PC-9 (cell line): ENCODE measurements at regions not wholly inside any gene's neighbourhood (a gene's known extent, or its start where the extent isn't known, plus 50 kb on each side); places are given as distances from the start of the nearest gene placed in this dataset.

Experiments used
- BruUV-seq: library from RNA; stranded (reverse); fragments of 400-500 nt; replicated peaks from 2 replicates; lab custom pipeline; 2021; lab: Mats Ljungman, UMichigan
- CTCF ChIA-PET: fragments of 300-600 bp; sonication (Branson Sonifier 250); formaldehyde crosslinking; loops from one replicate; lab custom pipeline; 2022; ENCODE audit warnings: antibody characterized with exemption; lab: Charles Lee
- POLR2A ChIA-PET: fragments of 300-600 bp; sonication (Branson Sonifier 250); formaldehyde crosslinking; loops from one replicate; lab custom pipeline; 2022; ENCODE audit warnings: antibody characterized with exemption; ENCODE audit not compliant: unreplicated experiment; lab: Charles Lee
- DNase-seq, 2 experiments: peaks; one replicate each; pipeline versions ENCODE4 v3.0.0 to v3.0.0-alpha.2; 2015 to 2022; ENCODE audit warnings: mixed read lengths in 1 of 2
- H2AFZ ChIP-seq: fragments of 200-600 bp; sonication (generic); 2 replicates; pipeline ENCODE4 v1.8.1; 2017; ENCODE audit warnings: antibody characterized with exemption
- H3F3A ChIP-seq: fragments of 200-600 bp; sonication (generic); 2 replicates; pipeline ENCODE4 v1.8.1; 2017; ENCODE audit warnings: antibody characterized with exemption, mild to moderate bottlenecking, low read depth; ENCODE audit not compliant: insufficient read depth
- H3K27ac ChIP-seq: fragments of 200-600 bp; sonication (generic); 2 replicates; pipeline ENCODE4 v1.6.1; 2016; ENCODE audit warnings: mixed run types
- H3K27me3 ChIP-seq: fragments of 200-600 bp; sonication (generic); 2 replicates; pipeline ENCODE4 v1.6.1; 2016; ENCODE audit warnings: low read depth, mixed run types; ENCODE audit not compliant: insufficient read depth
- H3K36me3 ChIP-seq: fragments of 200-600 bp; sonication (generic); 2 replicates; pipeline ENCODE4 v1.6.1; 2016; ENCODE audit warnings: low read depth, mixed run types
- H3K4me1 ChIP-seq: fragments of 200-600 bp; sonication (generic); replicated peaks from 2 replicates; pipeline ENCODE4 v1.6.1; 2016; ENCODE audit warnings: mixed run types; ENCODE audit not compliant: insufficient read depth
- H3K4me2 ChIP-seq: fragments of 200-600 bp; sonication (generic); 2 replicates; pipeline ENCODE4 v1.6.1; 2017; ENCODE audit warnings: mixed run types
- H3K4me3 ChIP-seq: fragments of 200-600 bp; sonication (generic); 2 replicates; pipeline ENCODE4 v1.6.1; 2016; ENCODE audit warnings: mixed run types
- H3K79me2 ChIP-seq: fragments of 200-600 bp; sonication (generic); 2 replicates; pipeline ENCODE4 v1.6.1; 2017; ENCODE audit warnings: low read depth, mixed run types
- H3K9me2 ChIP-seq: fragments of 200-600 bp; sonication (generic); 2 replicates; pipeline ENCODE4 v1.8.1; 2017; ENCODE audit warnings: mild to moderate bottlenecking; ENCODE audit not compliant: insufficient read depth
- H3K9me3 ChIP-seq: fragments of 200-600 bp; sonication (generic); 2 replicates; pipeline ENCODE4 v1.8.1; 2016; ENCODE audit warnings: low read depth; ENCODE audit not compliant: insufficient read depth
- H4K20me1 ChIP-seq: fragments of 200-600 bp; sonication (generic); 2 replicates; pipeline ENCODE4 v1.8.1; 2017; ENCODE audit not compliant: insufficient read depth
- CTCF ChIP-seq: fragments of 200-600 bp; sonication (generic); conservative IDR thresholded peaks from 2 replicates; pipeline ENCODE4 v1.6.1; 2017; ENCODE audit warnings: mixed run types, antibody characterized with exemption, mild to moderate bottlenecking, moderate library complexity
- EZH2 ChIP-seq: fragments of 200-600 bp; sonication (generic); IDR thresholded peaks from 2 replicates; pipeline ENCODE4 v1.8.0; 2017; ENCODE audit warnings: antibody characterized with exemption, low read depth
- intact Hi-C: fragments of 100-400 bp; cut with micrococcal nuclease; formaldehyde crosslinking; loops from one replicate; pipeline ENCODE4 v1.10.0; 2022; ENCODE audit not compliant: unreplicated experiment

- no peak overlapping the region for H3K27ac ChIP-seq
- no TSS peak for BruUV-seq
- DNase-seq, result no peak
- no peaks in the 10 kb centered on the region for H4K20me1 ChIP-seq
- no peaks in the 10 kb centered on the region; the same call in 1 of the 2 replicates for H3K27me3 ChIP-seq
- H3K4me2 ChIP-seq, result no peak overlapping the region
- TF ChIP-seq EZH2, result no peak
- no peak for TF ChIP-seq CTCF
- intact Hi-C loops, result no loop called here
- no peaks in the 10 kb centered on the region for H3K36me3 ChIP-seq
- ChIA-PET CTCF (no interaction called here), POLR2A (no interaction called here)
- H3K79me2 ChIP-seq, result no peaks in the 10 kb centered on the region
- H3K9me2 ChIP-seq, result no peaks in the 10 kb centered on the region; the same call in 1 of the 2 replicates
- no peaks in the 10 kb centered on the region for H3K9me3 ChIP-seq
- H3K4me1 ChIP-seq, result peaks cover 17% of the 10 kb centered on the region
- no peak overlapping the region for H3K4me3 ChIP-seq
- H3F3A ChIP-seq, result no peaks in the 10 kb centered on the region
- no peak overlapping the region for H2AFZ ChIP-seq
Observed at GRCh38 chr1:242828828-242829227, 304.3 kb upstream of the PLD5 start.

GRCh38 chr1:242828199-242828598 lies 303.7 kb upstream of the PLD5 start:
- no peaks in the 10 kb centered on the region for H3F3A ChIP-seq
- no peaks in the 10 kb centered on the region for H3K9me3 ChIP-seq
- ChIA-PET CTCF (no interaction called here), POLR2A (no interaction called here)
- H3K27ac ChIP-seq, result no peak overlapping the region
- intact Hi-C loops, result no loop called here
- H4K20me1 ChIP-seq, result no peaks in the 10 kb centered on the region
- H2AFZ ChIP-seq, result no peak overlapping the region
- TF ChIP-seq CTCF (no peak), EZH2 (no peak)
- H3K36me3 ChIP-seq, result no peaks in the 10 kb centered on the region
- no peak overlapping the region for H3K4me3 ChIP-seq
- H3K4me2 ChIP-seq, result no peak overlapping the region
- BruUV-seq, result no TSS peak
- H3K27me3 ChIP-seq, result no peaks in the 10 kb centered on the region; the same call in 1 of the 2 replicates
- no peaks in the 10 kb centered on the region for H3K79me2 ChIP-seq
- H3K4me1 ChIP-seq, result peaks cover 18% of the 10 kb centered on the region
- H3K9me2 ChIP-seq, result no peaks in the 10 kb centered on the region
- no peak for DNase-seq

DNA sequence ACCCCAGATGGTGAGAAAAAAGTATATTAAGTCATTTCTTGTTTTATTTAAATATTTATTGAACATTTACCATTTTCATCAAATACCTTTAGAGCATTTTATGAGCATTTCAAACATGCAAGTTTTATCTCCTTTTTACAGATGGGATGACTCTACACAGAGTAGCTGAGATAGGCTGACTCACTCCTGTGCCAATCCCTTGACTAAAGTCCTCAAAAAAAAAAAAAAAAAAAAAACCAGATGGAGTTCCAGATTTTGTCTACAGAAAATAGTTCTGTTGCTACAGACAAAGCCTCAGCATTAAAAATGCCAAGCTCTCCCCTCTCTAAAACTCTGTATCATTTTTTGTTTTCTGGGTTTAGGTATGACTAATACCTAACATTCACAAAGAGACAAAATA lies 303.0 kb upstream of the PLD5 start:
- no peak overlapping the region for H2AFZ ChIP-seq
- no peaks in the 10 kb centered on the region for H3K9me3 ChIP-seq
- no peaks in the 10 kb centered on the region for H3K9me2 ChIP-seq
- no peaks in the 10 kb centered on the region for H3K36me3 ChIP-seq
- no peaks in the 10 kb centered on the region for H4K20me1 ChIP-seq
- POLR2A ChIA-PET, result no interaction called here
- CTCF ChIA-PET, result no interaction called here
- no peaks in the 10 kb centered on the region for H3K79me2 ChIP-seq
- TF ChIP-seq EZH2, result no peak
- no peak for TF ChIP-seq CTCF
- H3K4me1 ChIP-seq, result peaks cover 18% of the 10 kb centered on the region
- H3K4me3 ChIP-seq, result no peak overlapping the region
- DNase-seq, result no peak
- BruUV-seq, result no TSS peak
- H3F3A ChIP-seq, result no peaks in the 10 kb centered on the region
- H3K27ac ChIP-seq, result no peak overlapping the region
- no peaks in the 10 kb centered on the region; the same call in 1 of the 2 replicates for H3K27me3 ChIP-seq
- intact Hi-C loops, result no loop called here
- no peak overlapping the region for H3K4me2 ChIP-seq
